ENCODE measurements at regions not wholly inside any gene's neighbourhood (a gene's known extent, or its start where the extent isn't known, plus 50 kb on each side); places are given as distances from the start of the nearest gene placed in this dataset.

DNA sequence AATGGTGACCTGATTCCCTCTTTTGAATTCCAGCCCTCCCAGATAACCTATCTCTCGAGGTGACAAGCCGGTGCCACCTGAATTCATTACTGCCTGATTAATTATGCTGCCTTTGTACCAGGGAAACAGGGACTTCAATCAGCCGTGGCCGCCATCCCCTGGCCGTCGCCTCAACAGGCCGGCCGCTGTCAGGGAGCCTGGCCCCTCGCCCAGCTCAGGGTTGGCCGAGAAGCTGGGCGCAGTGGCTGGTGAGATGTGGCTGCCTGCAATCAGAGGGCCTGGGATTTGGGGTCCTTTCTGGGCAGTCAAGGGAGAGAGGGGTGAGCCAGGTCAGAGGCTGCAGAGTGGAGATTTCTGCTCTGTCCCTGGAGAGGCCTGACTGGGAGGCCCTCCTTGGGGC is 91.2 kb downstream of the KCTD15 start:
- DNase-seq (ENCODE audit: low read depth): no peak
- TF ChIP-seq, protein P1, sequence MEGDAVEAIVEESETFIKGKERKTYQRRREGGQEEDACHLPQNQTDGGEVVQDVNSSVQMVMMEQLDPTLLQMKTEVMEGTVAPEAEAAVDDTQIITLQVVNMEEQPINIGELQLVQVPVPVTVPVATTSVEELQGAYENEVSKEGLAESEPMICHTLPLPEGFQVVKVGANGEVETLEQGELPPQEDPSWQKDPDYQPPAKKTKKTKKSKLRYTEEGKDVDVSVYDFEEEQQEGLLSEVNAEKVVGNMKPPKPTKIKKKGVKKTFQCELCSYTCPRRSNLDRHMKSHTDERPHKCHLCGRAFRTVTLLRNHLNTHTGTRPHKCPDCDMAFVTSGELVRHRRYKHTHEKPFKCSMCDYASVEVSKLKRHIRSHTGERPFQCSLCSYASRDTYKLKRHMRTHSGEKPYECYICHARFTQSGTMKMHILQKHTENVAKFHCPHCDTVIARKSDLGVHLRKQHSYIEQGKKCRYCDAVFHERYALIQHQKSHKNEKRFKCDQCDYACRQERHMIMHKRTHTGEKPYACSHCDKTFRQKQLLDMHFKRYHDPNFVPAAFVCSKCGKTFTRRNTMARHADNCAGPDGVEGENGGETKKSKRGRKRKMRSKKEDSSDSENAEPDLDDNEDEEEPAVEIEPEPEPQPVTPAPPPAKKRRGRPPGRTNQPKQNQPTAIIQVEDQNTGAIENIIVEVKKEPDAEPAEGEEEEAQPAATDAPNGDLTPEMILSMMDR (conservative IDR thresholded peaks at IDR 0.05; ENCODE audit: low read depth, low read length): no peak
- no peak overlapping the region for H3K4me3 ChIP-seq (ENCODE audit: low read length)

DNA sequence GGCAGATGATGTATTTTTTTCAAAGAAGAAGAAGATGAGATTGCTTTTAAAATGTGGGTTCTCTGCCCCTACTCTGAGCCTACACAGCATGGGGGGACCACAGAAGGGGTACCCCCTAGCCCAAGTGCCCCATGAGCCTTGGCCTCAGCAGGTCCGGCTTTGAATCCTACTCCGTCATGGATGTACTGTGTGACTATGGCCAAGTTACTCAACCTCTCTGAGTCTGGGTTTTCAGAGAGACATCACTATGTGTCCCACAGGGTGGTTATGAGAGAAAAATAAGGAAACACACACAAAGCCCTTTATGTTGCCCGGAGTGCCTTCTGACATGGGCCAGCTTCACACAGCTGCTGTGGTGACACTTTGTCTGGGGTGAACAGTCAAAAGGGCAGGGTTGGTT is 92.0 kb downstream of the KCTD15 start:
- no peak for DNase-seq (ENCODE audit: low read depth)
- TF ChIP-seq, protein P1 (conservative IDR thresholded peaks at IDR 0.05; ENCODE audit: low read depth, low read length): no peak
- H3K4me3 ChIP-seq (ENCODE audit: low read length): no peak overlapping the region

DNA sequence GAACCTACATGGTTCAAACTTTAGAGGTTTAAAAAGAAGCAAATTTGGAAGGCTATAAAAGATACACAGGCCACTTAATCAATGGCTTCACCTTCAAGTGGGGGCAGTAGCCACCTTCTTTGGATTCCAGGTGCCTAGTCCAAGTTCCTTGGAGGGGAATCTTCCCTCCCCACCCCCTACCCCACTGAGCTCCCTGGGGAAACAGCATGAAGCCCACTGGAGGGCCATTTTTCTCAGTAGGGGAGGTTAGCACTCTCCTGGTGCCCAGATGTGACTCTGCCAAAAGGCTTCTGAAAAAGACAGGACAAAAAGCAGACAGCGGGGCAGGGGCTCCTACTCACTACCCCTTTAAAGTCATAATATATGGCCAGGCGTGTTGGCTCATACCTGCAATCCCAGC is 93.9 kb downstream of the KCTD15 start:
- TF ChIP-seq, protein P1 (conservative IDR thresholded peaks at IDR 0.05; ENCODE audit: low read depth, low read length): no peak
- DNase-seq (ENCODE audit: low read depth): no peak
- no peak overlapping the region for H3K4me3 ChIP-seq (ENCODE audit: low read length)

DNA sequence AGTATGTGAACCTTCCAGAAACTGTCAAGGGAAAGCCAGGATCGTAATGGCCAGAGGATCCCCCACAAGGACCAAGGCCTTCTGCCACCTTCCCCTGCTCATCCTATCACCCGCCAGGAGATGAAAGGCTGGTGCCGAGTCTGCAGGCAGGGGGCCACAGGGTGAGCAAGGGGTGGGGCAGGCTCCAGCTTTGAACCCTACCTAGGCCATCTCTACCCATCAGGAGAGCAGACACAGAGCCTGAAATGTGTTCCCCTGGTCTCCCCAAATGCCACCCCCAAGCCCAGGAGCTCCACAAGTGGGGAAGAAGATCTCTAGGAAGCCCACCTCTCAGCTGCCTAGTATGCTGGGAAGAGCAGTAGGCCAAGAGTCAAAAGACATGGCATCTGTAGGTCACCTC is 95.1 kb downstream of the KCTD15 start:
- H3K4me3 ChIP-seq (ENCODE audit: low read length): no peak overlapping the region
- no peak for DNase-seq (ENCODE audit: low read depth)
- TF ChIP-seq, protein P1 (conservative IDR thresholded peaks at IDR 0.05; ENCODE audit: low read depth, low read length): no peak

DNA sequence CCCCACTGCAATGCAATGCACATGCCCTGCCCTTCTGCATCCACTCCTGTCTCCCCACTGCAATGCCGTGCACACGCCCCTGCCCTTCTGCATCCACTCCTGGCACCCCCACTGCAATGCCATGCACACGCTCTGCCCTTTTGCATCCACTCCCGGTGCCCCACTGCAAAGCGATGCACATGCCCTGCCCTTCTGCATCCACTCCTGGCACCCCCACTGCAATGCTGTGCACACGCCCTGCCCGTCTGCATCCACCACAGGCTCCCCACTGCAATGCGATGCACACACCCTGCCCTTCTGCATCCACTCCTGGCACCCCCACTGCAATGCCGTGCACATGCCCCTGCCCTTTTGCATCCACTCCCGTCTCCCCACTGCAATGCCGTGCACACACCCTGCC is 98.1 kb downstream of the KCTD15 start:
- H3K4me3 ChIP-seq (ENCODE audit: low read length): no peak overlapping the region
- TF ChIP-seq, protein P1 (conservative IDR thresholded peaks at IDR 0.05; ENCODE audit: low read depth, low read length): no peak
- no peak for DNase-seq (ENCODE audit: low read depth)

DNA sequence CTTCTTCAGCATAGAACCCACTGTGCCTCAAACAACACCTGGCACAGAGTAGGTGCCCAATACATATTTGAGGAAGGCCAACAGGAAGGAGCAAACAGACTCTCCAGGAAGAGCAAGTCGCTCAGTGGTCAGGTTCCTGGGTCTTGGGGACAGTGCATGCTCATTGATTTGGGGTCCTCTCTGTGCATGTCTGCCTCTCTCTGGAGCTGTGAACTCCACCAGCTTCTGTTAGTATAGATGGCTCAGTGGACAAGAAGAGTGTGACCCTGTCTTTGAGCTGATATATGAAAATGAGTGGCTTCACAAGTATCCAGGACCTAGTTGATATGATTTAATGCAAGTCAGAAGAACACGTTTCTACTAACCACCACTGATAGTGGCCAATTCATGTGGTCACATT is 98.7 kb downstream of the KCTD15 start:
- no peak overlapping the region for H3K4me3 ChIP-seq (ENCODE audit: low read length)
- DNase-seq (ENCODE audit: low read depth): no peak
- TF ChIP-seq, protein P1 (conservative IDR thresholded peaks at IDR 0.05; ENCODE audit: low read depth, low read length): no peak

DNA sequence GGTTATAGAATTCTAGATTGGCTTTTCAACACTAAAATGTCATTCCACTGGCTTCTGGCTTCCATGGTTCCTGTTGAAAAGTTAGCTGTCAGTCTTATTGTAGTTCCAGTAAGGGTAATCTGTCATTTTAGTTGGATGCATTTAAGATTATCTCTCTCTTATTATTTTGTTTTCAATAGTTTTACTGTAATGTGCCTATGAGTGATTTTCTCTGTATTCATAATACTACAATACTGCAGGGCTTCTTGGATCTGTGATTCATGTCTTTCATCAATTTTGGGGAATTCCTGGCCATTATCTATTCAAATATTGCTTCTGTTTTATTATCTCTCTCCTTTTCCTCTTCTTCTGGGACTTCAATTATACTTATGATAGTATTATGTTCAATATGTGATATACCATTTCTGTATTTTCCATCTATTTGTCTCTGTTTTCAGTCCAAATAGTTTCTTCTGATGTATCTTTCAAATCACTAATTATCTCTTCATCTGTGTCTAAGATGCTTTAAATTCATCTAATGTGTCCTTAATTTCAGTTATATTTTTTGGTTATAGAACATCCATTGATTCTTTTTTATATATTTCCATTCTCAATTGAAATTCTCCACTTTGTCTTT is 101.5 kb downstream of the KCTD15 start:
- TF ChIP-seq, protein P1 (conservative IDR thresholded peaks at IDR 0.05; ENCODE audit: low read depth, low read length): no peak
- no peak for DNase-seq (ENCODE audit: low read depth)
- H3K4me3 ChIP-seq (ENCODE audit: low read length): no peak overlapping the region
